HG02938 (cell line): ENCODE measurements at regions not wholly inside any gene's neighbourhood (a gene's known extent, or its start where the extent isn't known, plus 50 kb on each side); places are given as distances from the start of the nearest gene placed in this dataset.
"Not testable (repeated sequence)": the region's sequence is repeated elsewhere in the genome, so short reads cannot be mapped to it uniquely, and the experiment has no call there.

ENCODE experiments used
- ATAC-seq: cut with Tn5 transposase; IDR thresholded peaks from one replicate; pipeline ENCODE4 v1.9.1; 2021; ENCODE audit warnings: mild to moderate bottlenecking, moderate library complexity; ENCODE audit not compliant: unreplicated experiment

- ATAC-seq: peak; percentile 61
Observed at GRCh38 chr14:40058901-40059897, 627.0 kb upstream of the FBXO33 start.

- no peak for ATAC-seq
Observed at GRCh38 chr14:40053416-40053815, 621.2 kb upstream of the FBXO33 start.

- ATAC-seq: no peak
Observed at GRCh38 chr14:40028991-40029390, 596.8 kb upstream of the FBXO33 start.

- ATAC-seq: no peak
Observed at GRCh38 chr14:40025101-40025500, 592.9 kb upstream of the FBXO33 start.

- ATAC-seq: no peak
Observed at GRCh38 chr14:40010961-40011360, 578.7 kb upstream of the FBXO33 start.

GRCh38 chr14:40009771-40010170, 577.5 kb upstream of the FBXO33 start:
- ATAC-seq: no peak

- not testable (repeated sequence) for ATAC-seq
Observed at GRCh38 chr14:40008345-40008744, 576.1 kb upstream of the FBXO33 start.

- ATAC-seq: no peak
Observed at GRCh38 chr14:40004871-40005500, 572.8 kb upstream of the FBXO33 start.

- no peak for ATAC-seq
Observed at GRCh38 chr14:40003773-40004172, 571.5 kb upstream of the FBXO33 start.

GRCh38 chr14:39998854-39999253, 566.6 kb upstream of the FBXO33 start:
- no peak for ATAC-seq

GRCh38 chr14:39998114-39998513, 565.9 kb upstream of the FBXO33 start:
- ATAC-seq: no peak

GRCh38 chr14:39991041-39991440, 558.8 kb upstream of the FBXO33 start:
- ATAC-seq: no peak

- peak; percentile 77 for ATAC-seq
Observed at GRCh38 chr14:39988939-39989338, 556.7 kb upstream of the FBXO33 start.

GRCh38 chr14:39984323-39984722, 552.1 kb upstream of the FBXO33 start:
- no peak for ATAC-seq

GRCh38 chr14:39977198-39977597, 545.0 kb upstream of the FBXO33 start:
- no peak for ATAC-seq

- peak; percentile 99 for ATAC-seq
Observed at GRCh38 chr14:39974036-39974435, 541.8 kb upstream of the FBXO33 start.

- ATAC-seq: no peak
Observed at GRCh38 chr14:39972704-39973103, 540.5 kb upstream of the FBXO33 start.

- no peak for ATAC-seq
Observed at GRCh38 chr14:39967885-39968284, 535.7 kb upstream of the FBXO33 start.

- no peak for ATAC-seq
Observed at GRCh38 chr14:39957987-39958386, 525.8 kb upstream of the FBXO33 start.

GRCh38 chr14:39957290-39957689, 525.1 kb upstream of the FBXO33 start:
- ATAC-seq: peak; percentile 72

GRCh38 chr14:39956372-39956771, 524.1 kb upstream of the FBXO33 start:
- ATAC-seq: no peak

GRCh38 chr14:39948235-39948634, 516.0 kb upstream of the FBXO33 start:
- no peak for ATAC-seq
